ENCODE measurements at regions not wholly inside any gene's neighbourhood (a gene's known extent, or its start where the extent isn't known, plus 50 kb on each side); places are given as distances from the start of the nearest gene placed in this dataset.

GRCh38 chr4:86483773-86484172, 110.3 kb upstream of the PTPN13 start:
- TF ChIP-seq CTCF (IDR thresholded peaks at IDR 0.05), result no peak

- TF ChIP-seq CTCF (IDR thresholded peaks at IDR 0.05), result no peak
Measured at GRCh38 chr4:86484241-86484640, 109.9 kb upstream of the PTPN13 start.

GRCh38 chr4:86487738-86488348, 106.3 kb upstream of the PTPN13 start:
- TF ChIP-seq CTCF (IDR thresholded peaks at IDR 0.05), result no peak

GRCh38 chr4:86493460-86493859, 100.7 kb upstream of the PTPN13 start:
- no peak for TF ChIP-seq CTCF (IDR thresholded peaks at IDR 0.05)

- peak; percentile 90 for TF ChIP-seq CTCF (IDR thresholded peaks at IDR 0.05)
Measured at GRCh38 chr4:86496094-86497080, 97.7 kb upstream of the PTPN13 start.

- no peak for TF ChIP-seq CTCF (IDR thresholded peaks at IDR 0.05)
Measured at GRCh38 chr4:86497131-86497530, 97.0 kb upstream of the PTPN13 start.

- peak; percentile 81 for TF ChIP-seq CTCF (IDR thresholded peaks at IDR 0.05)
Measured at GRCh38 chr4:86497980-86498862, 95.9 kb upstream of the PTPN13 start.

Measured in LNCAP (cell line).